ENCODE measurements at regions not wholly inside any gene's neighbourhood (a gene's known extent, or its start where the extent isn't known, plus 50 kb on each side); places are given as distances from the start of the nearest gene placed in this dataset.

DNA sequence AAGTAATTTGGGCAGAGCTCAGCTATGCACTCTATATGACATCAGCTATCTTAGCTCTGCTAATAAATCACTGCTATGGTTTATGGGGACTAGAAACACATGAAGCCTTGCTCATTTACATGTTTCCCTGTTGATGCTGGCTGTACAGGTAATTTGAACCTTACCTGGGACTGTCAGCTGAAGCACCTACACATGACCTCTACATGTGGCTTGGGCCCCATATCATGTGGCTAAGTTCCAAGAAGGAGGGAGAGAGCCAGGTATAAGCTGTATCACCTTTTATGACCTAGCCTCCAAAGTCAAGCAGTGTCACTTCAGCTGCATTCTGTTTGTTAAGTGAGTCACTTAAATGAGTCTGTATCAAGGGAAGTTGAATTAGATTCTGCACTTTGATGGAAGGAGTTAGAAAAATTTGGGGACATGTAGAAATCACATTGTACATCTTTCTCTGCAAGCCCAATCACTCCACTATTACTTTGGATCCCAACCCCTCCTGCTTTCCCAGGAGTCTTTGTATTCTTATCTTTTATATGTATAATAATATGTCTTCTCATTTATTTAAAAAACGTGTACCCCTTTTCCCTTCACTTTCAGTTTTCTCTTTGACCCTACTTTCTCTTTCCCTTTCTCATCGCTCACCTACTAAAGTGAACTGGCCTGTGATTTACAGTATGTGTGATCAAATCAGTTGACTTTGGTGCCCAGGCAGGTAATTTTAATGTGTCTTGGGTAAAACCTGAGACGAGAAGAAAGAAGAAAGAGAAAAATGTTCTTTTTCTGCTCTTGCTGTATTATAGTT, 53.4 kb upstream of the PRKACB start:
- DNase-seq (ENCODE audit: extremely low spot score, unreplicated experiment): no peak
- Mint-ChIP-seq H3K9me3 (ENCODE audit: unreplicated experiment) (peaks cover 8% of the 10 kb centered on the region), H3K36me3 (ENCODE audit: unreplicated experiment) (peaks cover 6% of the 10 kb centered on the region), H3K27ac (ENCODE audit: unreplicated experiment) (no peak overlapping the region), H3K27me3 (ENCODE audit: unreplicated experiment) (no peaks in the 10 kb centered on the region), H3K4me1 (ENCODE audit: unreplicated experiment) (peaks cover 18% of the 10 kb centered on the region), H3K4me3 (ENCODE audit: unreplicated experiment) (no peak overlapping the region)
- TF ChIP-seq, protein P1, sequence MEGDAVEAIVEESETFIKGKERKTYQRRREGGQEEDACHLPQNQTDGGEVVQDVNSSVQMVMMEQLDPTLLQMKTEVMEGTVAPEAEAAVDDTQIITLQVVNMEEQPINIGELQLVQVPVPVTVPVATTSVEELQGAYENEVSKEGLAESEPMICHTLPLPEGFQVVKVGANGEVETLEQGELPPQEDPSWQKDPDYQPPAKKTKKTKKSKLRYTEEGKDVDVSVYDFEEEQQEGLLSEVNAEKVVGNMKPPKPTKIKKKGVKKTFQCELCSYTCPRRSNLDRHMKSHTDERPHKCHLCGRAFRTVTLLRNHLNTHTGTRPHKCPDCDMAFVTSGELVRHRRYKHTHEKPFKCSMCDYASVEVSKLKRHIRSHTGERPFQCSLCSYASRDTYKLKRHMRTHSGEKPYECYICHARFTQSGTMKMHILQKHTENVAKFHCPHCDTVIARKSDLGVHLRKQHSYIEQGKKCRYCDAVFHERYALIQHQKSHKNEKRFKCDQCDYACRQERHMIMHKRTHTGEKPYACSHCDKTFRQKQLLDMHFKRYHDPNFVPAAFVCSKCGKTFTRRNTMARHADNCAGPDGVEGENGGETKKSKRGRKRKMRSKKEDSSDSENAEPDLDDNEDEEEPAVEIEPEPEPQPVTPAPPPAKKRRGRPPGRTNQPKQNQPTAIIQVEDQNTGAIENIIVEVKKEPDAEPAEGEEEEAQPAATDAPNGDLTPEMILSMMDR (IDR thresholded peaks at IDR 0.05): no peak

DNA sequence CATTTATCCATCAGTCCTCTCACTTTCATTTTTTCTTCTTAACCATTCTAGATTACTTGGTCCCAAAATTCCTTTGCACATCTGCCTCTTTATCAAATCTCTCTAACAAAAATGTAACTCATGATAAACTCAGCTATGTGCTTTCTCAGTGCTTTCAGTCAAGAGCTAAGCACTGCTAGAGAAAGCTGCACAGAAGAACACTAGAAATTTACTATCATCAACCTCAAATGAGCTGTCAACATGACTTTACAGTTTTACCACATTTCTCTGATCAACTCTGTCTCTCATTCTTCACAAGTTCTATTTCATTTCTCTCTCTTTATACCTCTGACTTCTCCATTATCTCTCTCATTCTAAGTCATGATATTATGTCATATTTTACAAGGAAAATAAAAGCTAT, 54.2 kb upstream of the PRKACB start:
- Mint-ChIP-seq H3K27me3 (ENCODE audit: unreplicated experiment) (no peaks in the 10 kb centered on the region), H3K4me1 (ENCODE audit: unreplicated experiment) (peaks cover 18% of the 10 kb centered on the region), H3K27ac (ENCODE audit: unreplicated experiment) (peak overlapping the region; percentile 3), H3K36me3 (ENCODE audit: unreplicated experiment) (no peaks in the 10 kb centered on the region), H3K9me3 (ENCODE audit: unreplicated experiment) (peaks cover under 1% of the 10 kb centered on the region), H3K4me3 (ENCODE audit: unreplicated experiment) (no peak overlapping the region)
- no peak for DNase-seq (ENCODE audit: extremely low spot score, unreplicated experiment)
- TF ChIP-seq, protein P1 (IDR thresholded peaks at IDR 0.05): no peak

DNA sequence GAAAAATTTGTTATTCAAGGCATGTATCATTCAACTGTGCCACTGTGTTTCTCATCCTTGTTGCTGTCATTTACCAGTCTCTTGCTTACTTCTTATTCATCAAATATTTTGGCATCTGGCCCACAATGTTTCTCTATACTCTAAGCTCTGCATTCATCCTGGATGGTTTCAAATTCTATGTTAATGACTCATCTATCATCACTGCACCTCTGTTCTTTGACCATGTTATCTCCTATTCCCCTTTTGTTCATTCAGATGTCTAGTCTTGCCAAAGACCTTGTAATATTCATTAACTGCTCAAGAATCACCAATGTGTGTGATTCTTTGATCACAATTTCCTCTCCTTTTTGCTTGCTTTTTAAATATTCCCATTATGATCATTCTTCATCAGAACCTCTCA, 54.6 kb upstream of the PRKACB start:
- Mint-ChIP-seq H3K36me3 (ENCODE audit: unreplicated experiment) (no peaks in the 10 kb centered on the region), H3K4me1 (ENCODE audit: unreplicated experiment) (peaks cover 16% of the 10 kb centered on the region), H3K4me3 (ENCODE audit: unreplicated experiment) (no peak overlapping the region), H3K9me3 (ENCODE audit: unreplicated experiment) (no peaks in the 10 kb centered on the region), H3K27me3 (ENCODE audit: unreplicated experiment) (no peaks in the 10 kb centered on the region), H3K27ac (ENCODE audit: unreplicated experiment) (peak overlapping the region; percentile 3)
- TF ChIP-seq, protein P1 (IDR thresholded peaks at IDR 0.05): no peak
- DNase-seq (ENCODE audit: extremely low spot score, unreplicated experiment): no peak

DNA sequence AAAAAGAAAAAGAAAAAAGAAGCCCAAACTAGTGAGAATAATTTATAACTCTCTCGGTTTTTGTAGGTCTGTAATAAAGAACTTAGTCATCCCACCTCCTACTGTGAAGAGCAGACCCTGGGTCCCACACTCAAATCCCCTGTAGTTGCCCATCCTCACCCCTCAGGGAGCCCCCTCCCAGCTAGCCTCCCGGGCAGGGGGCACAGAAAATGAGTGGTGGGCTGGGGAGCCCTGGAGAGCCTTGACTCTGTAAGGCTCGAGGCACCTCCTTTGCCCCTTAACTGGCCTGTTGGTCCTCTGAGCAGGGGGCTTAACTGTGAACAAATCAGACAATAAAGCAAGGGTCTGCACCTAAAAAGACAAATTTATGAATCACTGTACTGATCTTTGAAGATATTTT, 57.5 kb upstream of the PRKACB start:
- DNase-seq (ENCODE audit: extremely low spot score, unreplicated experiment): no peak
- no peak overlapping the region for H3K4me3 Mint-ChIP-seq (ENCODE audit: unreplicated experiment)
- TF ChIP-seq, protein P1 (IDR thresholded peaks at IDR 0.05): no peak
- no peaks in the 10 kb centered on the region for H3K9me3 Mint-ChIP-seq (ENCODE audit: unreplicated experiment)
- peaks cover 12% of the 10 kb centered on the region for H3K4me1 Mint-ChIP-seq (ENCODE audit: unreplicated experiment)
- H3K27me3 Mint-ChIP-seq (ENCODE audit: unreplicated experiment): no peaks in the 10 kb centered on the region
- no peaks in the 10 kb centered on the region for H3K36me3 Mint-ChIP-seq (ENCODE audit: unreplicated experiment)
- no peak overlapping the region for H3K27ac Mint-ChIP-seq (ENCODE audit: unreplicated experiment)

DNA sequence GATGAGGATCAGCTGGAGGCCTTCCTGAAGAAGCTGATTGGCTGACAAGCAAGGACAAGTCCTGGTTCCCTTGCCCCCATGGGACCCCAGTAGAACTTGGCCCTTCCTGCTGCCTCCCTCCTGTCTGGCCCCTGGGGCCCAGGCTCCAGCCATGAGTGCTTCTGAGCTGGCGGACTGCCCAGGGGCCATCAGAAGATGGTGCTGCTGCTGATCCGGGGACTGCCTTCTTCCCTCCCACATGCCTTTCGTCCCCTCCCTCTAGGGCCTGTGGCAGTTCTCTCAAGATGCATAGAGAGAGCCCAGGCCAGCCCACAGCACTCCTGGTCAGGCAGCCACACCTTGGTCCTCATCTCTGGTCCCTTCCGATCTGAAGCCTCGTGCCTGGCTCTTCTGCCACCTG, 57.9 kb upstream of the PRKACB start:
- Mint-ChIP-seq H3K27ac (ENCODE audit: unreplicated experiment) (no peak overlapping the region), H3K4me3 (ENCODE audit: unreplicated experiment) (no peak overlapping the region), H3K27me3 (ENCODE audit: unreplicated experiment) (no peaks in the 10 kb centered on the region), H3K36me3 (ENCODE audit: unreplicated experiment) (no peaks in the 10 kb centered on the region), H3K4me1 (ENCODE audit: unreplicated experiment) (peaks cover 12% of the 10 kb centered on the region), H3K9me3 (ENCODE audit: unreplicated experiment) (no peaks in the 10 kb centered on the region)
- no peak for DNase-seq (ENCODE audit: extremely low spot score, unreplicated experiment)
- TF ChIP-seq, protein P1 (IDR thresholded peaks at IDR 0.05): no peak

Data from osteocyte (in vitro differentiated cells).